ENCODE measurements at regions not wholly inside any gene's neighbourhood (a gene's known extent, or its start where the extent isn't known, plus 50 kb on each side); places are given as distances from the start of the nearest gene placed in this dataset.
"Not testable (repeated sequence)": the region's sequence is repeated elsewhere in the genome, so short reads cannot be mapped to it uniquely, and the experiment has no call there.

DNA sequence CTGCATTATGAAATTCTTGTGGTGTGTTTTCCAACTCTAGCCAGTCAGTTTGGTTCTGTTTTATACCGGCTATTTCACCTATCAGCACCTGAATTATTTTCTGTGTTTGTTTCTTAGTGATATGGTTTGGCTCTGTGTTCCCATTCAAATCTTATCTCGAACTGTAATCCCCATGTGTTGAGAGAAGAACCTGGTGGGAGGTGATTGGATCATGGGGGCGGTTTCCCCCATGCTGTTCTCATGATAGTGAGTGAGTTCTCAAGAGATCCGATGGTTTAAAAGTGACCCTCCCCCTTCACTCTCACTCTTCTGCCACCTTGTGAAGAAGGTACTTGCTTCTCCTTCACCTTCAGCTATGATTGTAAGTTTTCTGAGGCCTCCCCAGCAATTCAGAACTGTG lies 1006.2 kb upstream of the FOXG1 start:
- TF ChIP-seq, protein P1, sequence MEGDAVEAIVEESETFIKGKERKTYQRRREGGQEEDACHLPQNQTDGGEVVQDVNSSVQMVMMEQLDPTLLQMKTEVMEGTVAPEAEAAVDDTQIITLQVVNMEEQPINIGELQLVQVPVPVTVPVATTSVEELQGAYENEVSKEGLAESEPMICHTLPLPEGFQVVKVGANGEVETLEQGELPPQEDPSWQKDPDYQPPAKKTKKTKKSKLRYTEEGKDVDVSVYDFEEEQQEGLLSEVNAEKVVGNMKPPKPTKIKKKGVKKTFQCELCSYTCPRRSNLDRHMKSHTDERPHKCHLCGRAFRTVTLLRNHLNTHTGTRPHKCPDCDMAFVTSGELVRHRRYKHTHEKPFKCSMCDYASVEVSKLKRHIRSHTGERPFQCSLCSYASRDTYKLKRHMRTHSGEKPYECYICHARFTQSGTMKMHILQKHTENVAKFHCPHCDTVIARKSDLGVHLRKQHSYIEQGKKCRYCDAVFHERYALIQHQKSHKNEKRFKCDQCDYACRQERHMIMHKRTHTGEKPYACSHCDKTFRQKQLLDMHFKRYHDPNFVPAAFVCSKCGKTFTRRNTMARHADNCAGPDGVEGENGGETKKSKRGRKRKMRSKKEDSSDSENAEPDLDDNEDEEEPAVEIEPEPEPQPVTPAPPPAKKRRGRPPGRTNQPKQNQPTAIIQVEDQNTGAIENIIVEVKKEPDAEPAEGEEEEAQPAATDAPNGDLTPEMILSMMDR (IDR thresholded peaks at IDR 0.05): not testable (repeated sequence)
- TF ChIP-seq POLR2A (IDR thresholded peaks at IDR 0.05): not testable (repeated sequence)
